A549 (cell line): ENCODE measurements at regions not wholly inside any gene's neighbourhood (a gene's known extent, or its start where the extent isn't known, plus 50 kb on each side); places are given as distances from the start of the nearest gene placed in this dataset.

Experiments used
- CBX8 ChIP-seq: fragments of 200-600 bp; sonication (generic); IDR thresholded peaks from 2 replicates; pipeline ENCODE4 v1.6.1; 2016
- CHD4 ChIP-seq: fragments of 200-600 bp; sonication (generic); IDR thresholded peaks from 2 replicates; pipeline ENCODE4 v1.6.1; 2016; ENCODE audit warnings: antibody characterized with exemption, mild to moderate bottlenecking, borderline replicate concordance
- RFX5 ChIP-seq: fragments of 450-650 bp; IDR thresholded peaks from 2 replicates; pipeline ENCODE4 v1.7.1; 2014; ENCODE audit warnings: antibody characterized with exemption, mild to moderate bottlenecking, moderate library complexity
- ZFP36 ChIP-seq: fragments of 450-650 bp; IDR thresholded peaks from 2 replicates; pipeline ENCODE4 v1.6.1; 2014; ENCODE audit warnings: borderline replicate concordance; ENCODE audit not compliant: partially characterized antibody
- TF ChIP-seq, protein P1 (sequence below): fragments of >200 bp; sonication (Bioruptor Twin); formaldehyde crosslinking; IDR thresholded peaks from 3 replicates; pipeline ENCODE4 v1.5.1; 2016

DNA sequence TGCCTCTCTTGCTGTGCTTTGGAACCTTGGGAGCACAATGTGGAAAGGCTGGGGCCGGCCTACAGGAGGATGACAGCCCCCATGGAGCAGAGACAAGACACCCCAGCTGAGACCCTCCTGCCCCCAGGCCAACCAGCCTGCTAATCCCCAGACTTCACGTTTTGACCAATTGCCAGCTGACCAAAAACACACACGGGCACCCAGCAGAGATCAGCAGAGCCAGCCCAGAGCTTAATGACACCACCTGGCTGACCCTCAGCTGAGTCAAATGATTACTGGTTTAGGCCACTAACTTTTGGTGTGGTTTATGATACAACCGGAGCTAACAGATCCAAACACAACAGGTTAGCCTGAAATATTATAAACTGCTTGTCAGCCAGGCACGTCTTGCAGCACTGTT lies 111.2 kb upstream of the KIF5B start:
- TF ChIP-seq, protein P1, sequence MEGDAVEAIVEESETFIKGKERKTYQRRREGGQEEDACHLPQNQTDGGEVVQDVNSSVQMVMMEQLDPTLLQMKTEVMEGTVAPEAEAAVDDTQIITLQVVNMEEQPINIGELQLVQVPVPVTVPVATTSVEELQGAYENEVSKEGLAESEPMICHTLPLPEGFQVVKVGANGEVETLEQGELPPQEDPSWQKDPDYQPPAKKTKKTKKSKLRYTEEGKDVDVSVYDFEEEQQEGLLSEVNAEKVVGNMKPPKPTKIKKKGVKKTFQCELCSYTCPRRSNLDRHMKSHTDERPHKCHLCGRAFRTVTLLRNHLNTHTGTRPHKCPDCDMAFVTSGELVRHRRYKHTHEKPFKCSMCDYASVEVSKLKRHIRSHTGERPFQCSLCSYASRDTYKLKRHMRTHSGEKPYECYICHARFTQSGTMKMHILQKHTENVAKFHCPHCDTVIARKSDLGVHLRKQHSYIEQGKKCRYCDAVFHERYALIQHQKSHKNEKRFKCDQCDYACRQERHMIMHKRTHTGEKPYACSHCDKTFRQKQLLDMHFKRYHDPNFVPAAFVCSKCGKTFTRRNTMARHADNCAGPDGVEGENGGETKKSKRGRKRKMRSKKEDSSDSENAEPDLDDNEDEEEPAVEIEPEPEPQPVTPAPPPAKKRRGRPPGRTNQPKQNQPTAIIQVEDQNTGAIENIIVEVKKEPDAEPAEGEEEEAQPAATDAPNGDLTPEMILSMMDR, result no peak
- TF ChIP-seq CBX8, result no peak
- no peak for TF ChIP-seq ZFP36
- TF ChIP-seq RFX5, result no peak
- no peak for TF ChIP-seq CHD4
